ENCODE measurements at regions not wholly inside any gene's neighbourhood (a gene's known extent, or its start where the extent isn't known, plus 50 kb on each side); places are given as distances from the start of the nearest gene placed in this dataset.

- in situ Hi-C loops (cut with MboI; ENCODE audit: low pct_ligation_motif_present in 1 of 4, low pct_unique_long_range_greater_than_20kb in 1 of 4, low sequenced_read_pairs in 3 of 4): no loop called here
- no peaks in the 10 kb centered on the region for H3K36me3 ChIP-seq
- 72 to 79% methylated on average over 2 of the region's 2 CpGs for WGBS, 2 donors (ENCODE audit: low coverage in 1 of 2)
- H3K27ac ChIP-seq: no peak overlapping the region
- intact Hi-C loops (cut with DNase I; ENCODE audit: low total_unique reads): no loop called here
- no peak for TF ChIP-seq POLR2A (IDR thresholded peaks at IDR 0.05)
- no peak for TF ChIP-seq CTCF (IDR thresholded peaks at IDR 0.05)
- no peak for TF ChIP-seq POLR2AphosphoS5 (IDR thresholded peaks at IDR 0.05)
- H3K4me3 ChIP-seq: no peak overlapping the region
- no peak for DNase-seq
- H3K9me3 ChIP-seq: peaks cover 2 to 5% of the 10 kb centered on the region in 2 donors
- no peaks in the 10 kb centered on the region for H3K4me1 ChIP-seq
- H3K27me3 ChIP-seq: no peaks in the 10 kb centered on the region
Observed at GRCh38 chr11:97738751-97739150, 1282.0 kb upstream of the CNTN5 start.

GRCh38 chr11:97739932-97740800, 1280.6 kb upstream of the CNTN5 start:
- TF ChIP-seq EP300 (IDR thresholded peaks at IDR 0.05; ENCODE audit: low read depth): no peak
- TF ChIP-seq POLR2AphosphoS5 (IDR thresholded peaks at IDR 0.05): no peak
- TF ChIP-seq CTCF (IDR thresholded peaks at IDR 0.05): no peak
- no peak for TF ChIP-seq POLR2A (IDR thresholded peaks at IDR 0.05)
- intact Hi-C loops (cut with DNase I; ENCODE audit: low total_unique reads): no loop called here
- no peak overlapping the region for H3K4me3 ChIP-seq
- in situ Hi-C loops (cut with MboI; ENCODE audit: low pct_ligation_motif_present in 1 of 4, low pct_unique_long_range_greater_than_20kb in 1 of 4, low sequenced_read_pairs in 3 of 4): no loop called here
- H3K4me1 ChIP-seq: no peaks in the 10 kb centered on the region
- H3K9me3 ChIP-seq: peaks cover 2 to 5% of the 10 kb centered on the region in 2 donors
- 60 to 79% methylated on average over 2 to 4 of the region's 4 CpGs for WGBS, 2 donors (ENCODE audit: low coverage in 1 of 2)
- H3K27ac ChIP-seq: no peak overlapping the region
- H3K27me3 ChIP-seq: no peaks in the 10 kb centered on the region
- no peak for DNase-seq
- no peaks in the 10 kb centered on the region for H3K36me3 ChIP-seq

- H3K4me3 ChIP-seq: no peak overlapping the region
- in situ Hi-C loops (cut with MboI; ENCODE audit: low pct_ligation_motif_present in 1 of 4, low pct_unique_long_range_greater_than_20kb in 1 of 4, low sequenced_read_pairs in 3 of 4) (no loop called here), intact Hi-C loops (cut with DNase I; ENCODE audit: low total_unique reads) (no loop called here)
- no peak for DNase-seq
- no peaks in the 10 kb centered on the region for H3K36me3 ChIP-seq
- 68 to 90% methylated on average over 1 of the region's 1 CpG for WGBS, 2 donors (ENCODE audit: low coverage in 1 of 2)
- no peaks in the 10 kb centered on the region for H3K4me1 ChIP-seq
- H3K9me3 ChIP-seq: peaks cover 2 to 5% of the 10 kb centered on the region in 2 donors
- no peaks in the 10 kb centered on the region for H3K27me3 ChIP-seq
- no peak overlapping the region for H3K27ac ChIP-seq
- no peak for TF ChIP-seq CTCF (IDR thresholded peaks at IDR 0.05)
- TF ChIP-seq EP300 (IDR thresholded peaks at IDR 0.05; ENCODE audit: low read depth): no peak
- TF ChIP-seq POLR2AphosphoS5 (IDR thresholded peaks at IDR 0.05): no peak
- TF ChIP-seq POLR2A (IDR thresholded peaks at IDR 0.05): no peak
Observed at GRCh38 chr11:97740801-97741151, 1280.0 kb upstream of the CNTN5 start.

- H3K9me3 ChIP-seq: peaks cover 2 to 5% of the 10 kb centered on the region in 2 donors
- TF ChIP-seq POLR2AphosphoS5 (IDR thresholded peaks at IDR 0.05): no peak
- TF ChIP-seq CTCF (IDR thresholded peaks at IDR 0.05): no peak
- no peak for TF ChIP-seq EP300 (IDR thresholded peaks at IDR 0.05; ENCODE audit: low read depth)
- no peak for TF ChIP-seq POLR2A (IDR thresholded peaks at IDR 0.05)
- in situ Hi-C loops (cut with MboI; ENCODE audit: low pct_ligation_motif_present in 1 of 4, low pct_unique_long_range_greater_than_20kb in 1 of 4, low sequenced_read_pairs in 3 of 4) (no loop called here), intact Hi-C loops (cut with DNase I; ENCODE audit: low total_unique reads) (no loop called here)
- no peak overlapping the region for H3K27ac ChIP-seq
- WGBS, 2 donors (ENCODE audit: low coverage in 1 of 2): 51 to 77% methylated on average over 3 of the region's 3 CpGs
- no peaks in the 10 kb centered on the region for H3K4me1 ChIP-seq
- no peaks in the 10 kb centered on the region for H3K36me3 ChIP-seq
- H3K27me3 ChIP-seq: no peaks in the 10 kb centered on the region
- H3K4me3 ChIP-seq: no peak overlapping the region
- no peak for DNase-seq
Observed at GRCh38 chr11:97742717-97743116, 1278.0 kb upstream of the CNTN5 start.
